GM18909 (cell line): ENCODE measurements at regions not wholly inside any gene's neighbourhood (a gene's known extent, or its start where the extent isn't known, plus 50 kb on each side); places are given as distances from the start of the nearest gene placed in this dataset.

Experiments
- ATAC-seq: cut with Tn5 transposase; IDR thresholded peaks from one replicate; pipeline ENCODE4 v1.9.1; 2021; ENCODE audit warnings: mild to moderate bottlenecking; ENCODE audit not compliant: unreplicated experiment, poor library complexity

DNA sequence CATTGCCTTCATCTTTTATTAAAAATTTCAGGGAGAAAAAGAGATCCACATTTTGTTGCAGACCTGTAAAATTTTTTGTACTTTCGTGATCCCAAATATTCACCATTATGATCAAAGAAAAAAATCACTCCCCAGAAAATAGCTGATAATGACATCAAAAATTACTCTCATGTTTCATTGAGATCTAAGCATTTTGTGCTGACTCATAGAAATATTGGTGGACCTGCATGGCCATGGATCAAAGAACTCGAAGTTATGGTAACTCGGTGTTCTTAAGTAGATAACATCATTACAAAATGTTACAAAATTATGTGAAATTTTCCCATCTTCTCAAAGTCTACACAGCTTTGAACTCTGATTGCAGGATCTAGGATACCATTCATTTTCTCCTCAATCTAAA, 135.8 kb downstream of the PTGER3 start:
- no peak for ATAC-seq

GRCh38 chr1:70914224-70914623, 133.4 kb downstream of the PTGER3 start:
- no peak for ATAC-seq

DNA sequence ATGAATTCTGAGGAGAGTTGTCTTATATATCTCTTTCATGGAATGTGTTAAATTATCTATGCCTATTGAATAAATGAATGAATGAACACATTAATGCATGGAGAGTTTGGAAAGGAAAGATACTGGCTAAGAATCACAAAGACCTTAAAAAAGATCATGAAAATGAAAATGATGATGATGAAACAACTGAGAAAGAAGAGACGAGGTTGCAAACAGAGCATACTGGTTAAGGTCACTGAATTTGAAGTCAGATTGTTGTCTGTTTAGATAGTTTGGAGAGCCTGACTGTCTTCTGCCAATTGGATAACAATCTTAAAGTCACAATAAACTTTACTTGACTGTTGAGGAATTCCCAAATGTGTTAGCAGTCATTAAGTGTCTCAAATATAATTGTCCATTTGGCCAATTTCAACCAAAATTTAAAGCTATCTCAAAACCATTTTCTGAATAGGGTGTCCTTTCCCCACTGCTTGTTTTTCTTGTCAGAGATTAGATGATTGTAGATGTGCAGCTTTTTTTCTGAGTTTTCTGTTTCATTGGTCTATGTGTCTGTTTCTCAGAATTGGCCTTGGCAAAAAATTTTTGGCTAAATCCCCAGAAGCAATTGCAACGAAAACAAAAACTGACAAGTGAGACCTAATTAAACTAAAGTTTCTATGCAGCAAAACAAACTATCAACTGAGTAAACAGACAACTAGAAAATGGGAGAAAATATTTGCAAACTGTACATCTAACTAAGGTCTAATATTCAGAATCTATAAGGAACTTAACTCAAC, 132.2 kb downstream of the PTGER3 start:
- ATAC-seq, result no peak

- ATAC-seq, result no peak
These were observed 131.6 kb downstream of the PTGER3 start for GRCh38 chr1:70916034-70916427.

DNA sequence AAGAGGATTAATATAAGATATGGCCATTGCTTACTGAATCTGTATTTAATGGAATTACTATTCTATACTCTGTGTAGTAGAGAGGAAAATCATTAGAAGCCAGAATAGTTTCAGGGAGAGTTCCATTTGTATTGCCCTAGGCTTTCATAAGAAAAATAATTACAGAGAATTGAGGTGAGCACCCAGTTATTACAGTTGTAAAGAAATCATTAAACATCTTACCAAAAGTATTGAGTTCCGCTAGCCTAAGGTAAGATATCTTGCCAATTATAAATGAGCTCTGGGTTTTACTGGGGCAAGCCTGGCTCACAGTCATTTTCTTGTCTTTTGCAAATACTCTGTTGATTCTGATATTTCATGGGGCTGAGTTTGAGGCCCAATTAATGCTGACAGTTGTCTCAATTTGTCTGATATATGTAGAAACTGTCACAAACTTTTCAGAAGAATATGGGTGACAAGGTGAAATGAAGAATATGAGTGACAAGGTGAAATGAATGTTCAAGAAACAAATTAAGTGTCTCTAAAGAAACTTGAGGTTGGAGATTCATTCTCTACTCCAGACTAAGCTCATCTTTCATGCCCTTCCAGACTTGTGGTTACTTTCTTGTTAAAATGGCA, 127.8 kb downstream of the PTGER3 start:
- no peak for ATAC-seq
